Natural killer cell (primary cell): ENCODE measurements at regions not wholly inside any gene's neighbourhood (a gene's known extent, or its start where the extent isn't known, plus 50 kb on each side); places are given as distances from the start of the nearest gene placed in this dataset.

Experiments used
- ATAC-seq, 3 donors: fragments of 150-1000 bp in 2 of 3; fragments of 200-7000 bp in 1 of 3; cut with Tn5 transposase; 1 replicate in 1 of 3; 2 replicates in 2 of 3; pipeline ENCODE4 v1.10.0; 2021; ENCODE audit warnings: mild to moderate bottlenecking in 2 of 3, moderate library complexity in 2 of 3
- DNase-seq, 2 donors: peaks; one replicate each; pipeline versions ENCODE4 v3.0.0 to v3.0.0-alpha.2; 2013 to 2021; ENCODE audit warnings: mixed read lengths in 1 of 2
- H3K27ac ChIP-seq: one replicate; pipeline ENCODE4 v1.5.1; 2013; ENCODE audit warnings: mild to moderate bottlenecking, low read length
- H3K27me3 ChIP-seq: one replicate; pipeline ENCODE4 v1.6.1; 2013; ENCODE audit warnings: low read length; ENCODE audit not compliant: control insufficient read depth, insufficient read depth
- H3K36me3 ChIP-seq: one replicate; pipeline ENCODE4 v1.6.1; 2013; ENCODE audit warnings: low read length; ENCODE audit not compliant: control insufficient read depth, insufficient read depth
- H3K4me1 ChIP-seq: one replicate; pipeline ENCODE4 v1.6.1; 2013; ENCODE audit warnings: low read length; ENCODE audit not compliant: control insufficient read depth, insufficient read depth
- H3K4me3 ChIP-seq: one replicate; pipeline ENCODE4 v1.5.1; 2013; ENCODE audit warnings: low read length
- H3K9me3 ChIP-seq: one replicate; pipeline ENCODE4 v1.6.1; 2013; ENCODE audit warnings: low read length; ENCODE audit not compliant: control insufficient read depth, insufficient read depth
- H3K27ac Mint-ChIP-seq, 2 donors: one replicate each; pipeline ENCODE4 v1.8.0; 2022; ENCODE audit warnings: mild to moderate bottlenecking in 2 of 2, mixed read lengths in 2 of 2, moderate library complexity in 1 of 2
- H3K27me3 Mint-ChIP-seq, 2 donors: one replicate each; pipeline ENCODE4 v1.8.0; 2022; ENCODE audit warnings: low read depth in 2 of 2, mixed read lengths in 2 of 2
- H3K36me3 Mint-ChIP-seq: one replicate; pipeline ENCODE4 v1.8.0; 2022; ENCODE audit warnings: mixed read lengths
- H3K4me1 Mint-ChIP-seq, 2 donors: one replicate each; pipeline ENCODE4 v1.8.0; 2022; ENCODE audit warnings: mixed read lengths in 2 of 2
- H3K4me3 Mint-ChIP-seq: one replicate; pipeline ENCODE4 v1.8.0; 2022; ENCODE audit warnings: mild to moderate bottlenecking, moderate library complexity, mixed read lengths
- H3K9me3 Mint-ChIP-seq, 2 donors: one replicate each; pipeline ENCODE4 v1.8.0; 2022; ENCODE audit warnings: mixed read lengths in 2 of 2
- CTCF ChIP-seq: fragments of 200-600 bp; IDR thresholded peaks from one replicate; pipeline ENCODE4 v1.8.0; 2022; ENCODE audit warnings: antibody characterized with exemption
- WGBS: methylation state at CpG from one replicate; pipeline ENCODE4 v1.1.7; 2013; ENCODE audit warnings: missing lambda C conversion rate; ENCODE audit not compliant: insufficient coverage; 5-methylcytosine and 5-hydroxymethylcytosine counted together
- intact Hi-C: fragments of 100-400 bp; cut with micrococcal nuclease; formaldehyde crosslinking; loops from one replicate; pipeline ENCODE4 v1.14.2; 2022

GRCh38 chr22:22092974-22093373, 110.4 kb upstream of the TOP3B start:
- no peak for TF ChIP-seq CTCF

GRCh38 chr22:22092101-22092500, 109.5 kb upstream of the TOP3B start:
- Histone ChIP-seq H3K27ac (no peak overlapping the region), H3K4me3 (no peak overlapping the region), H3K27me3 (peaks cover 4% of the 10 kb centered on the region), H3K36me3 (no peaks in the 10 kb centered on the region), H3K9me3 (no peaks in the 10 kb centered on the region), H3K4me1 (no peaks in the 10 kb centered on the region)
- Mint-ChIP-seq H3K9me3 (no peaks in the 10 kb centered on the region), H3K36me3 (no peaks in the 10 kb centered on the region), H3K27me3 (peaks cover 31 to 51% of the 10 kb centered on the region in 2 donors), H3K4me1 (no peaks in the 10 kb centered on the region), H3K4me3 (no peak overlapping the region), H3K27ac (no peak overlapping the region)
- intact Hi-C loops, result no loop called here
- 93% methylated on average over 2 of the region's 3 CpGs for WGBS
- no peak for DNase-seq
- ATAC-seq, result no peak
- TF ChIP-seq CTCF, result no peak

More at GRCh38 chr22:22092974-22093373, 110.4 kb upstream of the TOP3B start:
- no peak overlapping the region for H3K27ac ChIP-seq
- no peak overlapping the region for H3K4me3 ChIP-seq
- Mint-ChIP-seq H3K27me3 (peaks cover 35 to 59% of the 10 kb centered on the region in 2 donors), H3K4me3 (no peak overlapping the region), H3K36me3 (no peaks in the 10 kb centered on the region), H3K9me3 (no peaks in the 10 kb centered on the region), H3K4me1 (no peaks in the 10 kb centered on the region), H3K27ac (no peak overlapping the region)
- no peak for ATAC-seq
- no peaks in the 10 kb centered on the region for H3K4me1 ChIP-seq
- no peaks in the 10 kb centered on the region for H3K9me3 ChIP-seq
- WGBS, result no CpG with 5 or more reads among the region's 1 CpG
- no peaks in the 10 kb centered on the region for H3K36me3 ChIP-seq
- no peak for DNase-seq
- H3K27me3 ChIP-seq, result peaks cover 4% of the 10 kb centered on the region
- intact Hi-C loops, result no loop called here

GRCh38 chr22:22091400-22091878, 108.9 kb upstream of the TOP3B start:
- no peaks in the 10 kb centered on the region for H3K4me1 Mint-ChIP-seq

More at GRCh38 chr22:22091400-22091878, 108.9 kb upstream of the TOP3B start:
- Histone ChIP-seq H3K36me3 (no peaks in the 10 kb centered on the region), H3K4me1 (no peaks in the 10 kb centered on the region), H3K9me3 (no peaks in the 10 kb centered on the region), H3K27ac (no peak overlapping the region), H3K27me3 (peaks cover 4% of the 10 kb centered on the region), H3K4me3 (no peak overlapping the region)
- no peak overlapping the region for H3K4me3 Mint-ChIP-seq
- intact Hi-C loops, result no loop called here
- H3K27ac Mint-ChIP-seq, result no peak overlapping the region
- no peaks in the 10 kb centered on the region for H3K36me3 Mint-ChIP-seq
- no peak for TF ChIP-seq CTCF
- peaks cover 31 to 45% of the 10 kb centered on the region in 2 donors for H3K27me3 Mint-ChIP-seq
- WGBS, result 91% methylated on average over 6 of the region's 6 CpGs
- ATAC-seq (no peak), DNase-seq (no peak)
- no peaks in the 10 kb centered on the region for H3K9me3 Mint-ChIP-seq
